ENCODE measurements at regions not wholly inside any gene's neighbourhood (a gene's known extent, or its start where the extent isn't known, plus 50 kb on each side); places are given as distances from the start of the nearest gene placed in this dataset.
"Not testable (repeated sequence)": the region's sequence is repeated elsewhere in the genome, so short reads cannot be mapped to it uniquely, and the experiment has no call there.

- DNase-seq (ENCODE audit: low read depth in 2 of 2) = no peak
These were observed 393.1 kb upstream of the ATP11B start for GRCh38 chr3:182399978-182400737.

- DNase-seq (ENCODE audit: low read depth in 2 of 2) = no peak
These were observed 392.5 kb upstream of the ATP11B start for GRCh38 chr3:182400838-182401237.

- no peak for DNase-seq (ENCODE audit: low read depth in 2 of 2)
These were observed 389.3 kb upstream of the ATP11B start for GRCh38 chr3:182404031-182404430.

GRCh38 chr3:182405759-182406158 is 387.5 kb upstream of the ATP11B start:
- no peak for DNase-seq (ENCODE audit: low read depth in 2 of 2)

GRCh38 chr3:182406786-182407185 is 386.5 kb upstream of the ATP11B start:
- no peak for DNase-seq (ENCODE audit: low read depth in 2 of 2)

- no peak for DNase-seq (ENCODE audit: low read depth in 2 of 2)
These were observed 383.3 kb upstream of the ATP11B start for GRCh38 chr3:182410051-182410450.

GRCh38 chr3:182412066-182412465 is 381.2 kb upstream of the ATP11B start:
- no peak for DNase-seq (ENCODE audit: low read depth in 2 of 2)

- no peak for DNase-seq (ENCODE audit: low read depth in 2 of 2)
These were observed 380.2 kb upstream of the ATP11B start for GRCh38 chr3:182413061-182413460.

GRCh38 chr3:182413682-182414081 is 379.6 kb upstream of the ATP11B start:
- no peak for DNase-seq (ENCODE audit: low read depth in 2 of 2)

- DNase-seq (ENCODE audit: low read depth in 2 of 2) = peak in 1 of 2 experiments; percentile 0
These were observed 378.7 kb upstream of the ATP11B start for GRCh38 chr3:182414586-182414985.

GRCh38 chr3:182420741-182421140 is 372.6 kb upstream of the ATP11B start:
- no peak for DNase-seq (ENCODE audit: low read depth in 2 of 2)

GRCh38 chr3:182424006-182424405 is 369.3 kb upstream of the ATP11B start:
- DNase-seq (ENCODE audit: low read depth in 2 of 2) = no peak

- DNase-seq (ENCODE audit: low read depth in 2 of 2) = not testable (repeated sequence)
These were observed 367.2 kb upstream of the ATP11B start for GRCh38 chr3:182425926-182426718.

GRCh38 chr3:182431972-182432371 is 361.3 kb upstream of the ATP11B start:
- not testable (repeated sequence) for DNase-seq (ENCODE audit: low read depth in 2 of 2)

GRCh38 chr3:182435860-182436259 is 357.4 kb upstream of the ATP11B start:
- no peak for DNase-seq (ENCODE audit: low read depth in 2 of 2)

- DNase-seq (ENCODE audit: low read depth in 2 of 2) = no peak
These were observed 356.8 kb upstream of the ATP11B start for GRCh38 chr3:182436547-182436946.

GRCh38 chr3:182438398-182438797 is 354.9 kb upstream of the ATP11B start:
- no peak for DNase-seq (ENCODE audit: low read depth in 2 of 2)

GRCh38 chr3:182440101-182440500 is 353.2 kb upstream of the ATP11B start:
- no peak for DNase-seq (ENCODE audit: low read depth in 2 of 2)

GRCh38 chr3:182445576-182445975 is 347.7 kb upstream of the ATP11B start:
- DNase-seq (ENCODE audit: low read depth in 2 of 2) = no peak

- no peak for DNase-seq (ENCODE audit: low read depth in 2 of 2)
These were observed 342.1 kb upstream of the ATP11B start for GRCh38 chr3:182450942-182451787.

GRCh38 chr3:182451871-182452270 is 341.4 kb upstream of the ATP11B start:
- DNase-seq (ENCODE audit: low read depth in 2 of 2) = no peak

- DNase-seq (ENCODE audit: low read depth in 2 of 2) = no peak
These were observed 338.3 kb upstream of the ATP11B start for GRCh38 chr3:182455011-182455410.

Measured in fibroblast of skin of left quadriceps (primary cell).